Breast epithelium (tissue), 4 donors: ENCODE measurements at regions not wholly inside any gene's neighbourhood (a gene's known extent, or its start where the extent isn't known, plus 50 kb on each side); places are given as distances from the start of the nearest gene placed in this dataset.

Source experiments
- DNase-seq, 2 donors: peaks; one replicate each; pipeline ENCODE4 v3.0.0-alpha.2; 2019; ENCODE audit warnings: low spot score in 2 of 2
- H3K27ac ChIP-seq, 2 donors: fragments of 200-600 bp; sonication (generic) in 1 of 2; one replicate each; pipeline ENCODE4 v1.5.1; 2016 to 2019; ENCODE audit warnings: mild to moderate bottlenecking in 1 of 2
- H3K27me3 ChIP-seq, 2 donors: fragments of 200-600 bp; sonication (generic) in 1 of 2; one replicate each; pipeline versions ENCODE4 v1.5.1 to v1.6.0; 2017 to 2019; ENCODE audit warnings: control low read depth in 1 of 2, mild to moderate bottlenecking in 1 of 2
- H3K36me3 ChIP-seq: fragments of 200-600 bp; one replicate; pipeline ENCODE4 v1.5.1; 2019
- H3K4me1 ChIP-seq, 2 donors: fragments of 200-600 bp; sonication (generic); one replicate each; pipeline ENCODE4 v1.5.1; 2016 to 2019; ENCODE audit warnings: control low read depth in 1 of 2
- H3K4me3 ChIP-seq, 3 donors: fragments of 200-600 bp; sonication (generic); 1 replicate in 2 of 3; 2 replicates in 1 of 3; pipeline ENCODE4 v1.5.1; 2016 to 2019; ENCODE audit warnings: mild to moderate bottlenecking in 3 of 3, moderate library complexity in 2 of 3
- H3K9me3 ChIP-seq, 2 donors: fragments of 200-600 bp; sonication (generic) in 1 of 2; one replicate each; pipeline ENCODE4 v1.5.1; 2016 to 2019; ENCODE audit warnings: control low read depth in 1 of 2
- CTCF ChIP-seq, 3 donors: fragments of 450-650 bp; IDR thresholded peaks; one replicate each; pipeline ENCODE4 v1.5.1; 2016 to 2017; ENCODE audit warnings: antibody characterized with exemption in 3 of 3, mild to moderate bottlenecking in 3 of 3, moderate library complexity in 3 of 3
- POLR2A ChIP-seq: fragments of 450-650 bp; IDR thresholded peaks from one replicate; pipeline ENCODE4 v1.6.1; 2016; ENCODE audit warnings: antibody characterized with exemption, mild to moderate bottlenecking, moderate library complexity
- POLR2AphosphoS5 ChIP-seq, 3 donors: sonication (generic); formaldehyde crosslinking; IDR thresholded peaks; one replicate each; pipeline ENCODE4 v1.6.1; 2017; ENCODE audit warnings: antibody characterized with exemption in 3 of 3
- intact Hi-C: fragments of 100-400 bp; cut with DNase I; formaldehyde crosslinking; loops from one replicate; pipeline ENCODE4 v1.15.1; 2023; ENCODE audit warnings: low total_unique reads

- Histone ChIP-seq H3K4me1 (no peaks in the 10 kb centered on the region), H3K4me3 (no peak overlapping the region), H3K27ac (no peak overlapping the region), H3K9me3 (no peaks in the 10 kb centered on the region), H3K36me3 (no peaks in the 10 kb centered on the region), H3K27me3 (no peaks in the 10 kb centered on the region)
- no peak for TF ChIP-seq CTCF (IDR thresholded peaks at IDR 0.05)
- TF ChIP-seq POLR2A, result no peak
- TF ChIP-seq POLR2AphosphoS5 (IDR thresholded peaks at IDR 0.05), result no peak
- no peak for DNase-seq
- intact Hi-C loops, result no loop called here
These were observed 112.4 kb upstream of the LSM6 start for GRCh38 chr4:146063143-146063542.

DNA sequence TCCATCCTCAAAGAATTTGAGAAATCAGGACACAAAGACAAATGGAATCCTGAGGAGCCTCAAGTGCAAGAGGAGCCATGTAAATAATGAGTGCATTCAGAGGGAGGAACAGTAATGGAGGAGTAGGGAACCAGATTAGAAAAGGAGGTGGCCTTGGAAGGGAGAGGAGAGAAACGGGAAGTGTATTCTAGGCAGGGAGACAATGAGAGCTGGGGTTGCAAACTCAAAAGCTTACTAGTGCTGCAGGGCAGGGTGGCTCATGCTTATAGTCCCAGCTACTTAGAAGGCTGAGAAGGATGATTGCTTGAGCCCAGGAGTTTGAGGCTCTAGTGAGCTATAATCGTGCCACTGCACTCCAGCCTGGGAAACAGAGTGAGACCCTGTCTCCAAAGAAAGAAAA is 113.2 kb upstream of the LSM6 start:
- no peak overlapping the region for H3K27ac ChIP-seq
- DNase-seq, result no peak
- H3K27me3 ChIP-seq, result no peaks in the 10 kb centered on the region
- intact Hi-C loops, result no loop called here
- no peak overlapping the region for H3K4me3 ChIP-seq
- H3K9me3 ChIP-seq, result no peaks in the 10 kb centered on the region
- no peaks in the 10 kb centered on the region for H3K4me1 ChIP-seq
- H3K36me3 ChIP-seq, result no peaks in the 10 kb centered on the region
- TF ChIP-seq POLR2AphosphoS5 (IDR thresholded peaks at IDR 0.05) (no peak), CTCF (IDR thresholded peaks at IDR 0.05) (no peak), POLR2A (no peak)

GRCh38 chr4:146061610-146062334 is 113.7 kb upstream of the LSM6 start:
- no peak overlapping the region for H3K4me3 ChIP-seq
- no peaks in the 10 kb centered on the region for H3K4me1 ChIP-seq
- no peaks in the 10 kb centered on the region for H3K36me3 ChIP-seq
- intact Hi-C loops, result no loop called here
- H3K9me3 ChIP-seq, result no peaks in the 10 kb centered on the region
- TF ChIP-seq CTCF (IDR thresholded peaks at IDR 0.05) (no peak), POLR2AphosphoS5 (IDR thresholded peaks at IDR 0.05) (no peak), POLR2A (no peak)
- H3K27ac ChIP-seq, result no peak overlapping the region
- DNase-seq, result no peak
- H3K27me3 ChIP-seq, result no peaks in the 10 kb centered on the region

GRCh38 chr4:146059865-146060264 is 115.7 kb upstream of the LSM6 start:
- no peak overlapping the region for H3K27ac ChIP-seq
- intact Hi-C loops, result no loop called here
- H3K36me3 ChIP-seq, result no peaks in the 10 kb centered on the region
- no peaks in the 10 kb centered on the region for H3K9me3 ChIP-seq
- H3K4me1 ChIP-seq, result no peaks in the 10 kb centered on the region
- TF ChIP-seq POLR2A (no peak), POLR2AphosphoS5 (IDR thresholded peaks at IDR 0.05) (no peak), CTCF (IDR thresholded peaks at IDR 0.05) (no peak)
- no peaks in the 10 kb centered on the region for H3K27me3 ChIP-seq
- no peak overlapping the region for H3K4me3 ChIP-seq
- no peak for DNase-seq

DNA sequence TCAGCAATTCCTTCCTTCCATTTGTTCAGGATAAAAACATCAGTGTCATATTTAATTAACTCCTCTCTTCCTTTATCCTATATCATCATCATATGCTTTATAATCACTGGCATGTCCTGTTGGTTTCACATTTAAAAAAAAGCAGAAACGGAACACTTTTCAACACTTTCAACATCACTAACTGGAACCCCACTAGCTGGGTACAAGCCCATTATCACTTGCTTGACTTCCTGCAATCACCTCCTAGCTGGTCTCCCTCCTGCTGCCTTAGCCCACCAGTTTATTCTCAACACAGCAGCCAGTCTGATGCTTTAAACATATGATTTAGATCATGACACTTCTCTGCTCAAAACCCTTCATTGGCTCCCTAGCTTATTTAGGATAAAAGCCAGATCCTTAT is 116.4 kb upstream of the LSM6 start:
- Histone ChIP-seq H3K4me3 (no peak overlapping the region), H3K4me1 (no peaks in the 10 kb centered on the region), H3K27ac (no peak overlapping the region), H3K27me3 (no peaks in the 10 kb centered on the region), H3K9me3 (no peaks in the 10 kb centered on the region), H3K36me3 (no peaks in the 10 kb centered on the region)
- intact Hi-C loops, result no loop called here
- no peak for DNase-seq
- no peak for TF ChIP-seq POLR2AphosphoS5 (IDR thresholded peaks at IDR 0.05)
- no peak for TF ChIP-seq POLR2A
